Bone marrow (tissue), 2 donors: ENCODE measurements at regions not wholly inside any gene's neighbourhood (a gene's known extent, or its start where the extent isn't known, plus 50 kb on each side); places are given as distances from the start of the nearest gene placed in this dataset.
"Not testable (repeated sequence)": the region's sequence is repeated elsewhere in the genome, so short reads cannot be mapped to it uniquely, and the experiment has no call there.

ENCODE experiments used
- DNase-seq, 2 donors: peaks; one replicate each; lab custom pipeline; 2025; lab: John Stamatoyannopoulos, UW

DNA sequence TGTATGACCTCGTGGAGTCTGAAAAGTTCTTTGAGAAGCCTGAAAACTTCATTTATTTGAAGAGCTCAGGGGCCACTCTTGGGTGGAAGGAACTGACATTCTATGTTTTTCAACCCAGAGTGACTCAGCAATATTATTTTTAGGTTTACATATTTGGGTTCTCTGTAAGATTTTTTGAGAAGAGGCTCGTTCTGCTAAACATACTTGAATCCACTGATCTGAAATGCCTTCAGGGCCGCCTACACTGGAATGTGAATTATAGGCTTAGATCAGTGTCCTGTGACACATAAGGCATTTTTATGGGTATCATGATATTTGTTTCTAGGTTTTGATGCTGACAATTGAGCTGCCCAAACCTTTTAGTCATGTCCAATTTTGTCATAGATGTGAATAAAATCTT is 86.2 kb downstream of the PSAT1 start:
- peak in 1 of 2 donors; percentile 47 for DNase-seq

DNA sequence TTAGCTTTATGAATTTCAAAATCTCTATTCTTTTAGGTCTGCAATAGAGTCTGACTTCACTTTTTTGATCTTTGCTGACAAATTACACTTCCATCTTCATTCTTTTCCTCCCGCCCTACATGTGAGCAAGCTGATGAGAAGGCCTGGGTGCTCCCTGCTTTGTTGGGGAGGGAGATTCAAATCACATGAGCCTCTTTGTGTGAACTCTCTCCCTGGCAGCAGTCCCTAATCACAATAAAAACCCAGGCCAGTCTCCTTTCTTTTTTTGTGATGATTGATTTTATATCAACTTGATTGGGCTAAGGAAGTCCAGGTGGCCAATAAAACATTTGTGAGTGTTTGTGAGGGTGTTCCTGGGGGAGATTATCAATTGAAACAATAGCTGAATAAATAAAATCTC is 89.4 kb downstream of the PSAT1 start:
- no peak for DNase-seq

DNA sequence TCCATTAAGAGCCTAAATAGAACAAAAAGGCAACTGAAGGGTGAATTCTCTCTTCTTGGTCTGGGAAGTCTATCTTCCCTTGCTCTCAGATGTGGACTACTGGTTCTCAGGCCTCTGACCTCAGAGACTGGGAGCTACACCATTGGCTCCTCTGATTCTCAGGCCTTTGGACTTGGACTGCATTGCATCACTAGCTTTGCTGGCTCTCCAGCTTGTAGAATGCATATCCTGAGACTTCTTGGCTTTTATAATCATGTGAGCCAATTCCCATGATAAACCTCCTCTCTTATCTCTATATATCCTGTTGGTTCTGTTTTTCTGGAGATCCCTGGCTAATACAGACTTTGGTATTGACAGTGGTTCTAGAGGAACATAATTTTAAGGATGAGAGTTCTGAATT is 89.8 kb downstream of the PSAT1 start:
- DNase-seq = no peak

DNA sequence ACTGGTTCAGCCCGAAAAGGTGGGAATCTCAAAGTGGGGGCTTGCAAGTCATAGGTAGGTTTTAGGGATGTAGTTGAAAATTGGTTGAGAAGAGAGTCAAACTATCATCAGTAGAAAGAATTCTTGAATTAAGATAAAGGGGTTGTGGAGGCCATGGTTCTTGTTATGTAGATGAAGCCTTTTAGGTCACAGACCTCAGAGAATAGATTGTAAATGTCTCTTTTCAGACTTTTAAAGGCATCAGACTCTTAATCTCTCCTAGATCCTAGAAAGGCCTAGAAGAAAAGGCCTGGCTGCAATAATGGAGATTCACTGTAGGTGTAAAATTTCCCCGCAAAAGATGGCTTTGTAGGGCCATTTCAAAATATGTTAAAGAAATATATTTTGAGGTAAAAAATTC is 96.4 kb downstream of the PSAT1 start:
- no peak for DNase-seq

DNA sequence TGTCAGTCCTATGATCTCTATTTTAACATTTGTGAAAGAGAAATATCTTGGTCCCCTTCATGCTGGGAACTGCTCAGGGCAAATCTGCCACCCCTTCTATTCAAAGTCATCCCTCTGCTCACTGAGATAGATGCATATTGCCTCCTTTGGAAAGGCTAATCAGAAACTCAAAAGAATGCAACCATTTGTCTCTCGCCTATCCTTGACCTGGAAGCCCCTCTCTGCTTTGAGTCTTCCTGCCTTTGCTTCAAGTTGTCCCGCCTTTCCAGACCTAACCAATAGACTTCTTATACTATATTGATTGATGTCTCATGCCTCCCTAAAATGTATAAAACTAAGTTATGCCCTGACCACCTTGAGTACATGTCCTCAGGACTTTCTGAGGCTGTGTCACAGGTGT is 97.0 kb downstream of the PSAT1 start:
- no peak for DNase-seq

DNA sequence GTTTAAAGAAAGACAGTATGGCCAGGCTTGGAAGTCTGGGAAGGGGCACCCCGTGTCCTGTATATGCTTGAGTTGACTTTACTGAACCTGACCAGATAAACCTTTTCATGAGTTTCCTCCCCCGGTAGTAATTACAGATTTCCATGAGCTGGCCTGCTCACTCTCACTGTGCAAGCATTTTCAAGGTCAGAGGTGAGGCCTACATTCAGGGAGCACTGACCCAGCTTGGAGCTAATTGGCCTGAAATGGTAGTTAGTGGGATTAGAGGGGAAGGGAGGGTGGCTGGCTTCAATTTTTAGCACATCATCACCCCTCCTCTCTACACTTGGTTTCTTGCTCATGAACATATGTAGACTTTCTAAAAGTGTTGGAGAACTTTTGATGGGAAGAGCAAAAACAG is 99.2 kb downstream of the PSAT1 start:
- DNase-seq = no peak

DNA sequence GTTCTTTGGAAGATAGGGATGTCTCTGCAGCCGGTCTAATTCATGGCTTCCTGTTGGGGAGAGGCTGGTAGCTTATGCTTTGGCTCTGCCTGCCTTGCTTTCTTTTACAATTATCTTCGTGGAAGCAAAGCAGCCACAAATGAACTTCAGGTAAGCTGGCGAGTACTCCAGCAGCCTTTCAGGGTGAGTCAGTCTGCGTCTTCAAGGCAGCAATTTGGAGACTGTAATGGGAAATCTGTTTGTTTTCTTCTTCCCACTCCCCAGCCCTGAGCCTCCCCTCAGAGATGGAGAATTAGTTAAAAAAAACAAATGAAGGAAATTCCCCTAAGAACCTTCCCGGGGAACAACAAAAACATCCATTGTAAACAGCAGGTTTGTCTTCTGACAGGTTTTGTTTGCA is 100.1 kb downstream of the PSAT1 start:
- no peak for DNase-seq

DNA sequence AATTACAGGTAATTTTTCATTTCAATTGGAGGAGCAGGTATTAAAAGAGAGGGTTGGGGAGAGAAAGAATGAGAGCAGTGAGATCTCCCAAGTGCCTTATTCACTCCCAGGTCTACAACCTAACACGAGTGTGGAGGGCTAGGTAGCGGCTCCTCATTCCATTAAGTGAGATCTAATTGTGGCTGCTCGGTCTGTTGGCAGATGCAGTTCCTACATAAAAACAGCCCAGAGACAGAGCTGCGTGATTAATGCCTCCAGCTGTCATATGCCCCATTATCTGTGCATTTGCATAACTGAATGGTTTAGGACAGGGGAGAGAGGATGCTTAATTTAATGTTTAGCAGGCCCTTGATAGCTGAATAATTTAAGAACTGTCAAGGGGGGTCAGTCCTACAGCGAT is 100.5 kb downstream of the PSAT1 start:
- DNase-seq = no peak

DNA sequence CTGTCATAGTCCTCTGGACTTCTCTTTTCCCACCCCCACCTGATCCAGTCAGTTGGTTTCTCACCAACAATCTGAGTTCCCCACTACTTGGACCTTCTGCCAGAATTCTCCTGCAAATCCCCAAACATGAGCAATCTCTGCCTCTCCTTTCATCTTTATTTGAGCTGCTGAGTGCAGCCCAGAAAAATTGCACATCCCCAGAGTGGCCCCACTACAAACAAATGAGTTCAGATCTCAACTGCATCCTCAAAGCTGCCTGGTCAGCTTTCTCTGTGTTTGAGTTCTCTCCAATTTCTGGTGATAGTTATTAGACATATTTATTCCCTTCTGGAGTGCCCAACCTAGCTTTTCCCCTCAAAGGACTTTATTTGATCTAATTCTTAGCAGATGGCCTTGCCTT is 102.2 kb downstream of the PSAT1 start:
- DNase-seq = no peak

DNA sequence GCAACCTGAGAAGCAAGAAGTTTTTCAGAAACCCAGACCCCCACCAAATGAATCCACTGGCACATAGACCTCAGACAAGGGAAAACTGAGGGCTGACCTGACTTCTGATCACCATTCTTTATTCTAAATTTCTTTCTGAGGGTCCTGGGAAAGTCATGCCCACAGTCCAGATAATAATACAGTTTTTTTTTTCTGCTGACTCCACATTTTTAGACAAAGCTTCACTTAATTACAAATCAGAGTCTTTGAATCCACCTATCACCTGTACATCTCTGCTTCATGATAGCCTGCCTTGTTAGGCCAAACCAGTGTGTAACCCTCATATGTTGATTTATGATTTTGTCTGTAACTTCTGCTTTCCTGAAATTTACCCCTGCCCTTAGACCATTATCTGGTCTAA is 103.6 kb downstream of the PSAT1 start:
- no peak for DNase-seq

DNA sequence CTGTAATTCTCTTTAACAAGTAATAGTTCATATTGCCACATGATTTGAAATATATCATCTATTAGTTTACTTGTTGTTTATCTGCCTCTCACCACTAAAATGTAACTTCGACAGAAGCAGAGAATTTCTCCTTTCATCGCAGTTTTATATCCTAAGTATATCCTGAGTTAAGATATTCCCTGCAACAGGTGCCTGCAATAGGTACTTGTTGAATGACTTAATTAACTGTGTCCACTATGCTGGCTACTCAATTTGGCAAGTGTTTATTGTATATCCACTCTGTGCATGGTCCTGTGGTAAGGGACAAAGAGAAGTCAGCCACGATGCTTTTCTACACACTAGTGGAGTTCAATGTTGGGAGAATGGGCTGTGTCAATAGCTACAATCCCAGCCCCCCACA is 108.5 kb downstream of the PSAT1 start:
- DNase-seq = no peak

DNA sequence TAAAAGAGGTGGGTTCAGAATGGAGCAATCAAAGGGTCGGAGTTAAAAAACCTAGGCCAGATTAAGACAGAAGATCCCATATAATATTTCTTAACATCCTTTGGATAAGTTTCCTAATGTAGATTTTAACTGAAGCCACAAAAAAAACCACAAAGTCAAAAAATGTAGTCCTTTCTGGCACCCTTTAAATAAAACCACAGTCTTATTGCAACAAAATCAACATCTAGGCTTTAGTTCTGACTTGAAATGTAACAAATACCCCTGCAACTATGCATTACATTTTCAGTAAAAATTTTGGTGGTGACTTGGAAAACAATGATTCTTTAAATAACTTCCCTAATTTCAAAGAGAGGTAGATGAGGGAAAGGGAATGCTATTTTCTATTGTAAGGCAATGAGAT is 109.2 kb downstream of the PSAT1 start:
- DNase-seq = no peak

DNA sequence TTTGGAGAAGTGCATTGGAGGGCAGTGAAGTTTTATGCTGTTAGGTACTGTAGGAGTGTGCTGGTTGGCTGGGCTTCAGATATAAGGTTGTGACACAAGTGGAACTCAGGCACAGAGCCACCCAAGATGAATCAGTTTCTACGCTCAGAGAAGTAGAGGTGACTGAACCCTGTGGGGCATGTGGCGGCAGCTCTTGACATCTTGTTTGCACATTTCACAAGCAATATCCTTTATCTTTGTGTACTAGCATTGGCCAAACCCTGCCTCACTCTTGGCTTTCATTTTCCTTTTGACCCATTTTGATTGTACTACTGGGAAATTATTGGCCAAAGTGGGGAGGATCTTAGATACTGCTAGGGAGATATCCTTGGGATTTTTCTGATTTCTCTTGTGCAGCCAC is 110.0 kb downstream of the PSAT1 start:
- no peak for DNase-seq

DNA sequence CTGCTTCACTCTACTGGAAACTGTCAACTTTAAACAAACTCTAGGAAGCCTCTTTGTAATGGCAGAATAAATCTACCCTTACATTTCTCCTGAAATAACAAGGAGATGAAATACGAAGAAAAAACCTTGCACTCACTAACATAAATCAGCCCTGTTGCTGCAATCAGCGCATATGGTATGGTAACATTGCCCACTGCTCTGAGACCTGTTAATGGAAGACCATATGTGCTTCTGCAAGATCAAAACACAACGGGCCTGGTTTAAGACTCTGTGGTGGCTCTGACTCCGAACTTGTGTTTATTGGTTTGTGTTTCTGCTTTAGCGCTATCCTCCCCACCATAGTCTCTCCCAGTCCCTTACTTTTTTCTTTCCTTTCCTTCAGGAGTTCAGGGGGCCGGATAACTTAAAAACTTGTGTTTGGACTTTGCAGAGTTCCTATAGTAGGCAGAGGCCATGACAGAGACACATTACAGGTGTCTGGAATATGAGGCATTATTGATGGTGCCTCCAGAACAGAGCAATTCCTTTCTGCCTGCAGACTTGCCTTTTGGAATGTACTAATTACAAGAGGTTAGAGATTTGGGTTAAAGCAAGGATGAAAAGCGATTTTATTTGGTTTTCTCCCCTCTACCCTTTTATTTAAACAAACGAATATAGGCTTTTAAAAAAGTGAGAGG is 110.8 kb downstream of the PSAT1 start:
- no peak for DNase-seq

DNA sequence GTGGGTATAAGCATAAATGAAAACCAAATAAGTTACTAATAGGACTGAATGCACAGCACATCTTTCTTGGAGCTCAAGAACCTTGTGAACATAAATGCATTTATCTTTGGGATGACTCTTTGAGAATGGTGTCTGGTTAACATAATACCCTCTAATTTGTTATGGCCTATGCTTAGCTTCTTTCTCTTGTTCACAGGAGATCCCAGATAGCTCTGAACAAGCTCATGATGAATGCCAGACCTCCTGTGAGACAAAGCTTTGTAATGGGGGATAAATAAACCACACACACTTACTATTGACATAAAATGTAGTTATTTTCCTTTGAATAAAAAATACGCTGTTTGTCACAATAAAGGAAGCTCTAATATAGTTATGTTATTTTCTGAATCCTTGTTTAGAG is 111.5 kb downstream of the PSAT1 start:
- DNase-seq = no peak

DNA sequence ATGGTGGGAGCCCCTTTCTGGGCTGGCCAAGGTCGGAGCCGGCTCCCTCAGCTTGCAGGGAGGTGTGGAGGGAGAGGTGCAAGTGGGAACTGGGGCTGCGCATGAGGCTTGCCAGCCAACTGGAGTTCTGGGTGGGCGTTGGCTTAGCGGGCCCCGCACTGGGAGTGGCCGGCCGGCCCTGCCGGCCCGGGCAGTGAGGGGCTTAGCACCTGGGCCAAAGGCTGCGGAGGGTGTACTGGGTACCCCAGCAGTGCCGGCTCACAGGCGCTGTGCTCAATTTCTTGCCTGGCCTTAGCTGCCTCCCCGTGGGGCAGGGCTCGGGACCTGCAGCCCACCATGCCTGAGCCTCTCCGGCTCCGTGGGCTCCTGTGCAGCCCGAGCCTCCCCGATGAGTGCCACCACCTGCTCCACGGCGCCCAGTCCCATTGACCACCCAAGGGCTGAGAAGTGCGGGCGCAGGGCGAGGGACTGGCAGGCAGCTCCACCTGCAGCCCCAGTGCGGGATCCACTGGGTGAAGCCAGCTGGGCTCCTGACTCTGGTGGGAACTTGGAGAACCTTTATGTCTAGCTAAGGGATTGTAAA is 113.1 kb downstream of the PSAT1 start:
- DNase-seq = not testable (repeated sequence)

DNA sequence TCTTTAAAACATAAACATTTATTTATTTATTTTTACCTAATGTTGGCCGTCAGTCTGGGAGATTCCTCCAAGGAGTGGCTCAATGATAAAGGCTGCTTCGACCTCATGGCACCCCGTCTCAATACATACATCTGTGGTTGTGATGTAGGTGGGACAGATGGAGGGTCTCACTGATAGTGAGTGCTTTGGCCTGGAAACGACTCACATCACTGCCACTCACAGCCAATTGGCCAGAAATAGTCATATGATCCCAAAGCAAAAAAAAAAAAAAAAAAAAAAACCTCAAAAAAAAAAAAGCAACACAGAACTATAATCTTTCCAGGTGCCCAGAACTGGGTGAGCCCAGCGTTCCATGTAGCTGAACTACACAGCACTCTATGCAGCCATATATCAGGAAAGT is 125.4 kb downstream of the PSAT1 start:
- no peak for DNase-seq

DNA sequence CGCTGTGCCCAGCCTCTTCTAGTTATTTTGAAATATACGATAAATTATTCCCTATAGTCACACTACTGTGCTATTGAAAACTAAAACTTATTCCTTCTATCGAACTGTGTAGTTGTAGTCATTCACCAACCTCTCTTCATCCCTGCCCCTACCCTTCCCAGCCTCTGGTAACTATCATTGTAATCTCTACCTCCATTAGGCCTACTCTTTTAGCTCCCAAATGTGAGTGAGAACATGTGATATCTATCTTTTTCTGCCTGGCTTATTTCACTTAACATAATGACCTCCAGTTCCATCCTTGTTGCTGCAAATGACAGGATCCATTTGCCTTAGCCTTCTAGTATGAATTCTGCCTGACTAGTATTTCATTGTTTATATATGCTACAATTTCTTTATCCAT is 127.4 kb downstream of the PSAT1 start:
- no peak for DNase-seq

DNA sequence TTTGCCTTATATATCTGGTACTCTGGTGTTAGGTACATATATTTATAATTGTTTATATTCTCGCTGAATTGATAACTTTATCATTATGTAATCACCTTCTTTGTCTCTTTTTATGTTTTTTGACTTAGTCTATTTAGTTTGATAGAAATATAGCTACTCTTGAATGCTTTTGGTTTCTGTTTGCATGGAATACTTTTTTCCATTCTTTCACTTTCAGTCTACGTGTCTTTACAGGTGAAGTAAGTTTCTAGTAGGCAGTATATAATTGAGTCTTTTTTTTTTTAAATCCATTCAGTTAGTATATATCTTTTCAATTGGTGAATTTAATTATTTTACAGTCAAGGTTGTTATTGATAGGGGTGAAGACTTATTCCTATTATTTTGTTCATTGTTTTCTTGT is 131.7 kb downstream of the PSAT1 start:
- DNase-seq = no peak

DNA sequence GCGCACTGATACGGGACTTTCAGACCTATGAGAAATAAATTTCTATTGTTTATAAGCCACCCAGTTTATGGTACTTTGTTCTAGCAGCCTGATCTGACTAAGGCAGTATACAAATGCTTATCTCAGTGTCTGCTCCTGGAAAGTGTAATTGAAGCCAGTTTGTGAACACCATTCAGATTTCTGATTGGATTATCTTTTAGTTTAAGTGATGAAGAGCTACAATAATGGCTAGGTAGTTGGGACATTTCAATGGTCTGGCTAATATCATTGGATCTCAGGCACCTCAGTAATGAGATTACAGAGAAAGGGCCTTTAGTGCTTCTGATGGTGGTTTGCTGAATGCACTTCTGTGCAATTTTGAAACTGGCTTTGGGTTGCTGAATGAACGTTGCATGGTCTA is 133.5 kb downstream of the PSAT1 start:
- DNase-seq = no peak

DNA sequence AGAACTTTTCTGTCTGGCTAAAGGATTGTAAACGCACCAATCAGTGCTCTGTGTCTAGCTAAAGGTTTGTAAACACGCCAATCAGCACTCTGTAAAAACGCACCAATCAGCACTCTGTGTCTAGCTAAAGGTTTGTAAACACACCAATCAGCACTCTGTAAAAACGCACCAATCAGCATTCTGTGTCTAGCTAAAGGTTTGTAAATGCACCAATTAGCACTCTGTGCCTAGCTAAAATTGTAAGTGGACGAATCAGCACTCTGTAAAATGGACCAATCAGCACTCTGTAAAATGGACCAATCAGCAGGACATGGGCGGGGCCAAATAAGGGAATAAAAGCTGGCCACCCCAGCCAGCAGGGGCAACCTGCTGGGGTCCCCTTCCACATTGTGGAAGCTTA is 134.1 kb downstream of the PSAT1 start:
- DNase-seq = not testable (repeated sequence)

DNA sequence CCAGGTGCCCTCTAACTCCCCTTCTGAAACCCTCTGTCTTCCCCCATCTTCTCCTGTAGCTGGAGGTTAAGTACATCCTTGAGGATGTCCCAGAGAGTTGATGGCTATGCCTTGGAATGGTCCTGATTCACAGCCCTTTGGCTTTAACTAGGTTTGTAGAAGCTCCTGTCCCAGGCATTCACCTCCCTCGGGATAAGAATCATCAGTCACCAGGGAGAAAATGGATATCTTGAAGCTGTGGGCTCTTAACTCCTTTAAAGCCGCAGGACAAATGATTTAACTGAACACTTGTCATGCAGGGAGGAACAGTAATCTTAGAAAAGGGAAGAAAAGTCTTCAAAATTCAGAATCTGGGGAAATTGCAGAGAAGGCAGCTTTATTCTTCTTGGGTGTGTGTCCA is 139.9 kb downstream of the PSAT1 start:
- no peak for DNase-seq

DNA sequence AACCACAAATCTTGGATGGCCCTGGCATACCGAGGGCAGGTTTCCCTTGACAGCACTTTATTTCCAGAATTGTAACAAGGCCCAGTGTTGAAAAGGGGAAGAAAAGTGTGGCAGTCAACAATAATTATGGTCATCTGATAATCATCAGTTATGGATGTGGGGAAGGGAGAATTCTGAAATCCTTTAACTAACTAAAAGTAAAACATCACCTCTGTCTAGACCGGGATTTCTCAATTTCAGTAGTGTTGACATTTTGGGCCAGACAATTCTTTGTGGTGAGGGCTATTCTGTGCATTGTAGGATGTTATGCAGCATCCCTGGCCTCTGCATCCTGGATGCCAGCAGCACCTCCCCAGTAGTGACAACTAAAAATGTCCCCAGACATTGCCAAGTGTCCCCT is 140.4 kb downstream of the PSAT1 start:
- no peak for DNase-seq

DNA sequence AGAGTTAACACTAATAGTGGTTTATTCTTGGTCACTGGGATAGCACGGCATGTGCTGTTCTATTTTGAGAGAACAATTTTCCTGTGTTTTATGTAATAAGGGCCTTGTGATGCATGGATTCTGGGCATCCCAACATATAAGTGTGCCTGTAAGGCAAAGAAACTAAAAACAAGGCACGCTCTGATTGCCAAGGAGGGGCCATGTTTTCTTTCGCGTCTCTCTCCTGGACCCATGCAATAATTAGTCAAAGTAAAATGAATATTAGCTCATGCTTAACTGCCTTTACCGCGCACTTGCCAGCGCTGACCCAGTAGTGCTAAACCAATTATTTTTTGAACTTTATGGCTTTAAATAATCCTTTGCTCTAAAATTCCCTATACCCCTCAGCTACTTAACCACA is 140.9 kb downstream of the PSAT1 start:
- DNase-seq = no peak
